ENCODE measurements at regions not wholly inside any gene's neighbourhood (a gene's known extent, or its start where the extent isn't known, plus 50 kb on each side); places are given as distances from the start of the nearest gene placed in this dataset.
A peak's percentile ranks its signal among the peaks of the same experiment; 100 is the strongest.
"Not testable (repeated sequence)": the region's sequence is repeated elsewhere in the genome, so short reads cannot be mapped to it uniquely, and the experiment has no call there.

- peak; percentile 82 for DNase-seq
These were observed 72.4 kb downstream of the FH start for GRCh38 chr1:241447031-241447644.

GRCh38 chr1:241444836-241445235, 74.7 kb downstream of the FH start:
- DNase-seq: no peak

- DNase-seq: no peak
These were observed 76.0 kb downstream of the FH start for GRCh38 chr1:241443561-241443960.

- no peak for DNase-seq
These were observed 76.9 kb downstream of the FH start for GRCh38 chr1:241442686-241443085.

- DNase-seq: no peak
These were observed 78.7 kb downstream of the FH start for GRCh38 chr1:241440904-241441303.

- DNase-seq: not testable (repeated sequence)
These were observed 80.9 kb downstream of the FH start for GRCh38 chr1:241438686-241439085.

GRCh38 chr1:241432241-241432640, 75.2 kb upstream of the RGS7 start:
- no peak for DNase-seq

- DNase-seq: not testable (repeated sequence)
These were observed 68.1 kb upstream of the RGS7 start for GRCh38 chr1:241425091-241425490.

- DNase-seq: no peak
These were observed 67.5 kb upstream of the RGS7 start for GRCh38 chr1:241424480-241424971.

GRCh38 chr1:241423541-241424479, 66.8 kb upstream of the RGS7 start:
- DNase-seq: no peak

- DNase-seq: no peak
These were observed 65.5 kb upstream of the RGS7 start for GRCh38 chr1:241422470-241422869.

GRCh38 chr1:241419986-241420385, 63.0 kb upstream of the RGS7 start:
- DNase-seq: no peak

- DNase-seq: no peak
These were observed 60.3 kb upstream of the RGS7 start for GRCh38 chr1:241417258-241417657.

- DNase-seq: no peak
These were observed 57.0 kb upstream of the RGS7 start for GRCh38 chr1:241413974-241414373.

- no peak for DNase-seq
These were observed 56.4 kb upstream of the RGS7 start for GRCh38 chr1:241413386-241413785.

- peak; percentile 4 for DNase-seq
These were observed 55.6 kb upstream of the RGS7 start for GRCh38 chr1:241412646-241413045.

GRCh38 chr1:241411776-241412338, 54.9 kb upstream of the RGS7 start:
- no peak for DNase-seq

GRCh38 chr1:241411056-241411775, 54.2 kb upstream of the RGS7 start:
- DNase-seq: no peak

- no peak for DNase-seq
These were observed 51.2 kb upstream of the RGS7 start for GRCh38 chr1:241408170-241408569.
